CD4-positive, CD25-positive, alpha-beta regulatory T cell (primary cell): ENCODE measurements at regions not wholly inside any gene's neighbourhood (a gene's known extent, or its start where the extent isn't known, plus 50 kb on each side); places are given as distances from the start of the nearest gene placed in this dataset.

Source experiments
- ATAC-seq, 2 donors: fragments of 150-1000 bp; cut with Tn5 transposase; one replicate each; pipeline ENCODE4 v1.10.0; 2021; ENCODE audit warnings: low read depth in 2 of 2, moderate number of reproducible peaks in 2 of 2, moderate library complexity in 1 of 2
- DNase-seq, 3 donors: peaks; one replicate each; pipeline versions ENCODE4 v3.0.0 to v3.0.0-alpha.2; 2012 to 2022; ENCODE audit warnings: mixed read lengths in 1 of 3
- H3K27ac ChIP-seq: one replicate; pipeline ENCODE4 v1.7.0; 2013; ENCODE audit warnings: mild to moderate bottlenecking, low read length; ENCODE audit not compliant: insufficient read depth, poor library complexity, severe bottlenecking
- H3K27me3 ChIP-seq: one replicate; pipeline ENCODE4 v1.7.0; 2013; ENCODE audit warnings: low read length; ENCODE audit not compliant: control insufficient read depth, insufficient read depth
- H3K36me3 ChIP-seq: one replicate; pipeline ENCODE4 v1.7.0; 2013; ENCODE audit warnings: mild to moderate bottlenecking, low read length, moderate library complexity; ENCODE audit not compliant: control insufficient read depth, insufficient read depth
- H3K4me1 ChIP-seq: 2 replicates; pipeline ENCODE4 v1.7.0; 2013; ENCODE audit warnings: mild to moderate bottlenecking, low read length; ENCODE audit not compliant: insufficient read depth, control insufficient read depth, poor library complexity, severe bottlenecking
- H3K4me3 ChIP-seq: one replicate; pipeline ENCODE4 v1.7.0; 2013; ENCODE audit warnings: low read depth, mild to moderate bottlenecking, low read length, moderate library complexity
- H3K9me3 ChIP-seq, 2 experiments: 1 replicate in 1 of 2; 2 replicates in 1 of 2; pipeline ENCODE4 v1.7.0; 2013; ENCODE audit warnings: low read length in 2 of 2, mild to moderate bottlenecking in 1 of 2, moderate library complexity in 1 of 2; ENCODE audit not compliant: control insufficient read depth in 2 of 2
- H3K27ac Mint-ChIP-seq, 3 donors: one replicate each; pipeline ENCODE4 v1.8.0; 2020 to 2022; ENCODE audit warnings: mild to moderate bottlenecking in 3 of 3, mixed read lengths in 3 of 3, moderate library complexity in 2 of 3
- H3K27me3 Mint-ChIP-seq: one replicate; pipeline ENCODE4 v1.8.0; 2022; ENCODE audit warnings: mild to moderate bottlenecking, mixed read lengths
- H3K36me3 Mint-ChIP-seq: one replicate; pipeline ENCODE4 v1.8.0; 2020; ENCODE audit warnings: mixed read lengths
- H3K4me1 Mint-ChIP-seq, 4 donors: one replicate each; pipeline ENCODE4 v1.8.0; 2020 to 2022; ENCODE audit warnings: mixed read lengths in 4 of 4, mild to moderate bottlenecking in 1 of 4
- H3K4me3 Mint-ChIP-seq, 4 donors: one replicate each; pipeline ENCODE4 v1.8.0; 2020 to 2022; ENCODE audit warnings: mild to moderate bottlenecking in 4 of 4, mixed read lengths in 4 of 4, moderate library complexity in 3 of 4
- H3K9me3 Mint-ChIP-seq, 7 donors: one replicate each; pipeline ENCODE4 v1.8.0; 2020 to 2022; ENCODE audit warnings: mixed read lengths in 7 of 7, mild to moderate bottlenecking in 3 of 7, moderate library complexity in 2 of 7

DNA sequence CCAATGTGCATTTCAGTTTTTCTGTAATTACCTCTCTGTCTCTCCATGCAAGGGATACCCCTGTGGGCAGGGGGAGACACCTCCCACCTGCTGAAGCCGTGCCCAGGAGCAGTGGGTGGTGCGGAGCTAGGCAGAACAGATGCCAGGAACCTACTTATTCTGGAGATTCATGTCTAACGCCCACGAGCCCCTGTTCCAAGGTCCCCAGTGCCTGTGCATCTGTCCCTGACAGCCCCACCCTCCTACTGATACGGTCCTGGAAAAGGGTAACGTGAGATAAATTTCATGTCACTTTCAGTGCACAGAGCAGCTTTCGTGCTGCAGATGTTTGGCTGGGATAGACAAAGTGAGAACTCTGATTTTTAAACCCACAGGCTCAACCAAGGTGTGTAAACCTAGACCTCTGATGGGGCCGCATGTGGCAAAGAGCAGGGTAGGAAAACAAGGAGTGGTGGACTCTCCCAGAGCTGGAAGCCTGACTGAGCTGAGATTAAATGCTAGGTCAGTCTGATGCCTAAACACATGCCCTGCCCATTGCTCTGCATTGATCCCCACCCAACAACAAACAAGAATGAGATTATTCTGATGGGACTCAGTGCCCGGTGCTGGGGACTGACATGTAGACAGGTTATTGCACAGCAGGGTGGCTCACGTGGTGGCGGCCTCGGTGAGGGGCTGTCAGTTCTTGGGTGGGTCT lies 123.6 kb upstream of the GDF10 start:
- ATAC-seq (no peak), DNase-seq (no peak)
- Mint-ChIP-seq H3K36me3 (no peaks in the 10 kb centered on the region), H3K9me3 (no peaks in the 10 kb centered on the region), H3K27ac (no peak overlapping the region), H3K27me3 (no peaks in the 10 kb centered on the region), H3K4me1 (no peaks in the 10 kb centered on the region), H3K4me3 (no peak overlapping the region)
- Histone ChIP-seq H3K27me3 (no peaks in the 10 kb centered on the region), H3K4me3 (no peak overlapping the region), H3K27ac (no peak overlapping the region), H3K4me1 (no peaks in the 10 kb centered on the region), H3K36me3 (no peaks in the 10 kb centered on the region), H3K9me3 (no peaks in the 10 kb centered on the region)

DNA sequence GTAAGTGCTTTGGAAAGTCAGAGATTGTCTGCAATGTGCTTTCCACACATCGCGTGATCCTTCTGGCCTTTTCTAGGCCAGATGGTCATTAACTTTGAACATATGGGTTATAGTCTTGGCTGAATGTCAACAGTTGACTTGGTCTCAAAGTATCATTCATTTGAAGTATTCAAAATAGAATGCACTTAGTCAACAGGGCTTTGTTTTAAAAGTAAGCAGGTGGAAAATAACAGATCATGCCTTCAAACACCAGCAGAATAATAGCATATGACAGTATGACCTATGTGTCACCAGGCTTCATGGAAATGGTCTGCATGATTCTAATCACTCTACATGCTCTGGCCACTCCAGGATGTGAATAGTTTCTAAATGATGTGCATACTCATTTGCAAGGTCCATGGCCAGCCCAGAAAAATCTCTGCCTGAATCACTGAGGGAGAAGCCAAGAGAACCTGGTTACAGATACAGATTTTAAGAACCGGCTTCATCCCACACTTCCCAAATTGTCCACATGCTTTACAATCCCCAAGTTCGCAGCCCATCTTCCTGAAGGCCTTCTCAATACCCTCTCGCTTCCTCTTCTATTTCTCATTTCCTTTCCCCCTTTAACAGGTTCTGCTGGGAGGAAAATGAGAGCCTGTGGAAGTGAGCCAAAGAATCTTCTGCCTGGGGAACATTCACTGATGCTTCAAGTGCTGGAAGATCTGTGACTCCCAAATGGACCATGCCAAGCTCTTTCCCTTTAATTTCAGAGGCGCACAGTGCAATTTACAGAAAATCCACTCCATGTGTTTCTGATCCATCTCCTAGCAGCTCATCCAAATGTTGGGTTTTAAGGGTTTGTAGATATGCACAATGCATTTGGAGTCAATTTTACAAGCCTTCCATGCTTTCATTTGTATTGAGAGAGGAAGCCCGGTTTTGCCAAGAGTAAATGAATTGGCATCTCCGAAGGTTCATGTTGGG lies 122.8 kb upstream of the GDF10 start:
- no peaks in the 10 kb centered on the region for H3K4me1 ChIP-seq
- H3K9me3 ChIP-seq = no peaks in the 10 kb centered on the region
- Mint-ChIP-seq H3K27me3 (no peaks in the 10 kb centered on the region), H3K36me3 (no peaks in the 10 kb centered on the region), H3K27ac (no peak overlapping the region), H3K4me3 (no peak overlapping the region), H3K4me1 (no peaks in the 10 kb centered on the region), H3K9me3 (peaks cover 0 to 3% (median 0%) of the 10 kb centered on the region in 7 donors)
- no peaks in the 10 kb centered on the region for H3K36me3 ChIP-seq
- DNase-seq = no peak
- no peak for ATAC-seq
- H3K27ac ChIP-seq = no peak overlapping the region
- H3K4me3 ChIP-seq = no peak overlapping the region
- no peaks in the 10 kb centered on the region for H3K27me3 ChIP-seq

DNA sequence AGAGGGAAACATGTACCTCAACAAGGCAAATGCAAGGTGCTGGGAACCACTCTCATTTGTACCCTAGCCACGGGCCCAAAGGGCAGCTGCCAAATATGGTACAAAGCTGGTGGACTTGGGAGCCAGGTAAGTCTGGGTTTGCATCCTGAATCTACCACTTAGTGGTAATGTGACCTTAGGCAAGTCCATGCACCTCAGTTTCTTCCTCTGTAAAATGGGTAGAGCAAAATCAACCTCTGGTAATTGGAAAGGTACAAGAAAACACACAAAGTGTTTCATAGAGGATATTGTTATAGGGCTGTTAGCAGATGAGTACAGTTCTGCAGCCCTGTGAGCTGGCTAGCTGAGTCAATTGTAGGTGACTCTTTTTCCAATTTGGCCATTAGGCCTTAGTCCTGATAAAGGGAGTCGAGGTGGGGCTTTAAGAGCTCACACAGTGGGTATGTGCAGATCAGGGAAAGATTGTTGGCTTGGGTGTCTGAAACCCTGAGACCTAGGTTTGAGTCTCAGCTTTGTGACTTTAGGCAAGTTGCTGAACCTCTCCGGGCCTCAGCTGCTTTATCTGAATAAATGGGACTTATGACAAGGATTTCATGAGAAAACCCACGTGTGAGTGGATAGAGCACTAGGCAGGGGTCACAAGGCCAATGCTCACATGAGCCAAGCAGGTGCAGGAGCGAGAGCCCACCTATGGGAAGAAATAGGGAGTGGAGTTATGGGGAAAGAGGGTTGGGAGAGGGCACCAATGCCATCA lies 121.3 kb upstream of the GDF10 start:
- Histone ChIP-seq H3K9me3 (no peaks in the 10 kb centered on the region), H3K4me1 (no peaks in the 10 kb centered on the region), H3K27me3 (no peaks in the 10 kb centered on the region), H3K36me3 (no peaks in the 10 kb centered on the region), H3K27ac (no peak overlapping the region), H3K4me3 (no peak overlapping the region)
- peaks cover 0 to 1% (median 0%) of the 10 kb centered on the region in 4 donors for H3K4me1 Mint-ChIP-seq
- no peaks in the 10 kb centered on the region for H3K27me3 Mint-ChIP-seq
- peaks cover 0 to 3% (median 0%) of the 10 kb centered on the region in 7 donors for H3K9me3 Mint-ChIP-seq
- ATAC-seq (no peak), DNase-seq (no peak)
- H3K27ac Mint-ChIP-seq = peak overlapping the region in 1 of 3 donors; percentile 18
- H3K4me3 Mint-ChIP-seq = no peak overlapping the region
- H3K36me3 Mint-ChIP-seq = no peaks in the 10 kb centered on the region

DNA sequence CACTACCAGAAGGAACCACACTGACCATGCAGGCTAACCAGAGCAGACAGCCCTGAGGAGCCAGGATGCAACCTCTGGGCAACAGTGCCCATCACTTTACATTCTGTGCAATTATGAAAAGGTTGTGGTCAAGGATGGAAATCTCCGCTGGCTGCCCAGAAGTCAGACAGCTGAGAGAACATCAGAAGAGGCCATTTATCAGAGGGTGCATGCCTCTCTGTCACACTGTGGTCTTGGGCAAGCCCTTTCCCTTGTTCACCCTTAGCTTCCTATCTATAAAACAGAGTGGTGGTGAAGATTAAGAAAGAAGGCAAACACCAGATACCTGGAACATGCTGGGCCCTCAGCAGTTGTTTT lies 120.7 kb upstream of the GDF10 start:
- Histone ChIP-seq H3K4me1 (no peaks in the 10 kb centered on the region), H3K36me3 (no peaks in the 10 kb centered on the region), H3K27me3 (no peaks in the 10 kb centered on the region), H3K27ac (no peak overlapping the region), H3K4me3 (no peak overlapping the region), H3K9me3 (no peaks in the 10 kb centered on the region)
- H3K4me3 Mint-ChIP-seq = no peak overlapping the region
- no peak for ATAC-seq
- H3K9me3 Mint-ChIP-seq = peaks cover 0 to 3% (median 0%) of the 10 kb centered on the region in 7 donors
- H3K27me3 Mint-ChIP-seq = no peaks in the 10 kb centered on the region
- DNase-seq = no peak
- H3K27ac Mint-ChIP-seq = no peak overlapping the region
- peaks cover 0 to 2% (median 0%) of the 10 kb centered on the region in 4 donors for H3K4me1 Mint-ChIP-seq
- H3K36me3 Mint-ChIP-seq = no peaks in the 10 kb centered on the region

DNA sequence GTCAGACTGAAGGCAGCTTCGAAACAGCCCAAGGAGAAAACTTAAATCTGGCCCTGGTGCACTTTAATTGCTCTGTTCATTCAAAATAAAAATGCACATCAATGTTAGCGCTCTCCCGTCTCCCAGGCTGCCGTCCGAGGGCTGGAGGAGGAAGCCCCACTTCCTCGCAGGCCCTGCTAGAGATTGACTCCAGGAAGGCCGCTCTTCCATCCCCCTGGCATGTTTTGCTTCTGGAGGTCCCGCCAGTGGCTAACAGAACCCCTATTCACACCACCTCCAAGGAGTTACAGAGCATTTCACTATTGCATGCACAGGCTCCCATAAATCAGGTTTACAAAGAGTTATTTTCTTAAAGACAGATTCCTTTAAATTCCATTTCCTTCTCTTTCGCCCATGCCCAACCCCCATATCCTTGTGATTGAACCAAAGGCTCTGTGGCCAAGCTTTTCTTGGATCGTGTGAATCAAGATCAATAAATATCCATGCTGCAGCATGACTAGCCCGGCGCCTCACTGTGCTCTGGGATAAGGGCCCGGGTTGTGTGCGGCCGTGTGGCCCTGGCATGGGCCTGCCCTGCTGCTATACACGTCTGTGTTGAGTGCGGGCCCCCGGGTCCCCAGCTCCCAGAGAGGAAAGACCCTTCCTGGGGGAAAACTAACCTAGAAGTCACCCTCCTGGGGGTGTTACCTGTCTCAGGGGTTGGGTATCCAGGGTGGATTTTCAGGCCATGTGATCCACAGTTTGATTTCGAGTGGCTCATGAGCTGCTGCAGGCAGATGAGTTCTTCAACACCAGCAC lies 118.7 kb upstream of the GDF10 start:
- Histone ChIP-seq H3K9me3 (no peaks in the 10 kb centered on the region), H3K4me1 (no peaks in the 10 kb centered on the region), H3K27ac (no peak overlapping the region), H3K4me3 (no peak overlapping the region), H3K27me3 (no peaks in the 10 kb centered on the region), H3K36me3 (no peaks in the 10 kb centered on the region)
- ATAC-seq (no peak), DNase-seq (no peak)
- Mint-ChIP-seq H3K36me3 (no peaks in the 10 kb centered on the region), H3K27ac (no peak overlapping the region), H3K4me1 (peaks cover 0 to 2% (median 0%) of the 10 kb centered on the region in 4 donors), H3K4me3 (no peak overlapping the region), H3K27me3 (no peaks in the 10 kb centered on the region), H3K9me3 (peaks cover 0 to 3% (median 0%) of the 10 kb centered on the region in 7 donors)

DNA sequence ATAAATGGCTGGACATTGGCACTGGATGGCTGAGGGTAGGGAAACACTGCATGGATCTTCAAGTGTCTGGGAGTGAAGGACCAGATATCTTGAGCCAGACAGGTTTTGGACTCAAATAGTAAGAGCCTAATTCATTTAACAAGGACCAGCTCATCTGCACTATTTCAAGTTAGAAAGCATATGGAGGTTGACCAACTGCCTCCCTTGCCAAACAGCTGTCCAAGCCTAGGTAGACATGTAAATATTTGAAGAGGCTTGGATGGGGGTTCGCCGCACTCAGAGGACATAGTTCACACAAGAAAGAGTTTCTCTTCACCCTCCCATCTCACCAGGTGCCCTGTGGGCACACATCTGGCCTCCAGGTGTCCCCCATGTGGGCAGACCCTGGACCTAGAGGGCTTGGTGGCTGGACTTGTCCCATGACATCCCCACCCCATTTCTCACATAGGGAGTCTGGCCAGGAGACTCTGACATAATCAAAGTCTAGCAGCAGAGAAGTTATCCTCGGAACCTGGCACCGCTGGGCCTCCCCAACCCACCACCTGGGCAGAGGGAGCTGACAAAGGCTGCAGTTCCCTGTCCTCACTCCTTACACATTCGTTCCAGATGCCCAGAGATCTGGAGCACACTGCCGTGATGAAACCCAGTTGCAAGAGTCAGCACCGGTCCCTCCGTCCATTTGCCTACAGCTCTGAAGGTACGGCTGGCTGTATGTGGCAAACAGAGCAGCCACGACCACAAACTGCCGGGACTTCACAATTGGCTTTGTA lies 116.9 kb upstream of the GDF10 start:
- Mint-ChIP-seq H3K36me3 (no peaks in the 10 kb centered on the region), H3K27me3 (no peaks in the 10 kb centered on the region), H3K4me3 (no peak overlapping the region), H3K27ac (no peak overlapping the region), H3K9me3 (peaks cover 0 to 3% (median 0%) of the 10 kb centered on the region in 7 donors), H3K4me1 (peaks cover 0 to 2% (median 0%) of the 10 kb centered on the region in 4 donors)
- Histone ChIP-seq H3K4me3 (no peak overlapping the region), H3K27me3 (no peaks in the 10 kb centered on the region), H3K4me1 (no peaks in the 10 kb centered on the region), H3K27ac (no peak overlapping the region), H3K36me3 (no peaks in the 10 kb centered on the region), H3K9me3 (no peaks in the 10 kb centered on the region)
- ATAC-seq = no peak
- no peak for DNase-seq

DNA sequence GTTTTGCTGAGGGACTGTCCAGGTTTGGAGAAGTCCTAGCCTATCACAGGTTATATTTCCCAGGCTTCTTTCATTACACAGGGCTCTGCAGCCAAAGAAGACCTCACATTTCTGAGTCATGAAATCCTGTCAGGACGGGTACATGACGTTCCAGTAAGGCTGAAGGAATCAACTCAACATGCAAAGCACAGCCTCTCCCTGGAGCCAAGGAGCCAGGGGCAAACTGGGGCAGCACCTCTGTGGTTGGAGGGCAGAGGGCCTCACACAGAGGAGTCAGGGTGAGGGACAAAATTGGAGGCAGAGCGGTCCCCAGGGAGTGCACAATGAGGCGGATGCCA lies 116.3 kb upstream of the GDF10 start:
- no peak overlapping the region for H3K27ac ChIP-seq
- no peak overlapping the region for H3K27ac Mint-ChIP-seq
- H3K9me3 ChIP-seq = no peaks in the 10 kb centered on the region
- no peaks in the 10 kb centered on the region for H3K36me3 ChIP-seq
- ATAC-seq (no peak), DNase-seq (no peak)
- no peaks in the 10 kb centered on the region for H3K27me3 Mint-ChIP-seq
- no peaks in the 10 kb centered on the region for H3K4me1 ChIP-seq
- no peak overlapping the region for H3K4me3 Mint-ChIP-seq
- H3K36me3 Mint-ChIP-seq = no peaks in the 10 kb centered on the region
- H3K4me1 Mint-ChIP-seq = peaks cover 0 to 2% (median 0%) of the 10 kb centered on the region in 4 donors
- peaks cover 0 to 3% (median 0%) of the 10 kb centered on the region in 7 donors for H3K9me3 Mint-ChIP-seq
- H3K27me3 ChIP-seq = no peaks in the 10 kb centered on the region
- no peak overlapping the region for H3K4me3 ChIP-seq
